ENCODE measurements at regions not wholly inside any gene's neighbourhood (a gene's known extent, or its start where the extent isn't known, plus 50 kb on each side); places are given as distances from the start of the nearest gene placed in this dataset.
"Not testable (repeated sequence)": the region's sequence is repeated elsewhere in the genome, so short reads cannot be mapped to it uniquely, and the experiment has no call there.

GRCh38 chr11:80700386-80700785 is 1259.6 kb upstream of the TENM4 start:
- TF ChIP-seq JUND (IDR thresholded peaks at IDR 0.05; ENCODE audit: low read depth): no peak

DNA sequence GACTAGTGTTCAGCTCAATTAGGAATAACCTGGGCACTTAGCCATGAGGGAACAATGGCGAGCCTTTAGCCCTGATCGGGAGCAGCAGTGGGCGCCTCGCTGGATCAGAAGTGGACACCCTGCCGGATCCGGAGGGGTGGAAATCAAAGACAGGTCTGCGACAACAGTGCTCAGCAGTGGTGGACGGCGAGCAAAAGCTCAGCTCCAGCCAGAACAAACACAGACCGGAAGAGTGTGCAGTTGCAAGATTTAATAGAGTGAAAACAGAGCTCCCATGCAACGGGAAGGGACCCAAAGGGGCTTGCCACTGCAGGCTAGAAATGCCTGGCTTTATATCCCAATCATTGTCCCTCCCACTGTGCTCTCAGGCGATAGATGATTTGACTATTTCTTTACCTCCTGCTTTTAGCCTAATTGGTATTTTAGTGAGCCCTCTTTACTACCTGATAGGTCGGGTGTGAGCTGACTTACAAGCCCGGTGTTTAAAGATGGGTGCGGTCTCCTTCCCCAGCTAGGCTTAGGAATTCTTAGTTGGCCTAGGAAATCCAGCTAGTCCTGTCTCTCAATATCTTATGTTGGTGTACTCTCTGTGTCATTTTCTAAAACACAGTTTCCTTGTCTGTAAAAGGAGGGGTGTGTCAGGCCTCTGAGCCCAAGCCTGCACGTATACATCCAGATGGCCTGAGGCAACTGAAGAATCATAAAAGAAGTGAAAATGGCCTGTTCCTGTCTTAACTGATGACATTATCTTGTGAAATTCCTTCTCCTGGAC is 1258.8 kb upstream of the TENM4 start:
- peak in 1 of 2 experiments; percentile 17 for DNase-seq (ENCODE audit: low read depth in 1 of 2, low spot score in 1 of 2)
- in situ Hi-C loops (cut with HindIII; ENCODE audit: low pct_unique_long_range_greater_than_20kb, low sequenced_read_pairs): not testable (repeated sequence)

More at GRCh38 chr11:80700386-80700785, 1259.6 kb upstream of the TENM4 start:
- in situ Hi-C loops (cut with HindIII; ENCODE audit: low pct_unique_long_range_greater_than_20kb, low sequenced_read_pairs): no loop called here
- DNase-seq (ENCODE audit: low read depth in 1 of 2, low spot score in 1 of 2): no peak

GRCh38 chr11:80698637-80699036 is 1257.8 kb upstream of the TENM4 start:
- DNase-seq (ENCODE audit: low read depth in 1 of 2, low spot score in 1 of 2): no peak
- in situ Hi-C loops (cut with HindIII; ENCODE audit: low pct_unique_long_range_greater_than_20kb, low sequenced_read_pairs): no loop called here
- no peak for TF ChIP-seq JUND (IDR thresholded peaks at IDR 0.05; ENCODE audit: low read depth)

GRCh38 chr11:80694385-80694784 is 1253.6 kb upstream of the TENM4 start:
- in situ Hi-C loops (cut with HindIII; ENCODE audit: low pct_unique_long_range_greater_than_20kb, low sequenced_read_pairs): no loop called here
- TF ChIP-seq JUND (IDR thresholded peaks at IDR 0.05; ENCODE audit: low read depth): no peak
- no peak for DNase-seq (ENCODE audit: low read depth in 1 of 2, low spot score in 1 of 2)

DNA sequence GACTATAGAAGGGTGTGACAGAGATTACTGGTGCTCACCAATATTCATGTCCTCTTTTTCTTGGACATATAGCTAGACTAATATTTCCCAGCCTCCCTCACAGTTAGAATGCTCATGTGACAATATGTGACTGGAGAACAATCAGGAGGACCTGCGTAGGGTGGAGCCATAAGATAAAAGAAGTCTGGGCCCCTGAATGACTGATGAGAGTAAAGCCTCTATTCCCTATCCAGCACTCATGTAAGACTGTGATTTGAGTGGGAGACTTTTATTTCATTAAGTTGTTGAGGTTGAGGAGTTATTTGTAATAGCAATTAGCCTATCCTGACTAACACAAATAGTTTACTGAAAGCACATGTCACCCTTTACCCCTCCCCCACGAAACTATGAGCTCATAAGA is 1247.1 kb upstream of the TENM4 start:
- no peak for DNase-seq (ENCODE audit: low read depth in 1 of 2, low spot score in 1 of 2)
- in situ Hi-C loops (cut with HindIII; ENCODE audit: low pct_unique_long_range_greater_than_20kb, low sequenced_read_pairs): no loop called here
- no peak for TF ChIP-seq JUND (IDR thresholded peaks at IDR 0.05; ENCODE audit: low read depth)

DNA sequence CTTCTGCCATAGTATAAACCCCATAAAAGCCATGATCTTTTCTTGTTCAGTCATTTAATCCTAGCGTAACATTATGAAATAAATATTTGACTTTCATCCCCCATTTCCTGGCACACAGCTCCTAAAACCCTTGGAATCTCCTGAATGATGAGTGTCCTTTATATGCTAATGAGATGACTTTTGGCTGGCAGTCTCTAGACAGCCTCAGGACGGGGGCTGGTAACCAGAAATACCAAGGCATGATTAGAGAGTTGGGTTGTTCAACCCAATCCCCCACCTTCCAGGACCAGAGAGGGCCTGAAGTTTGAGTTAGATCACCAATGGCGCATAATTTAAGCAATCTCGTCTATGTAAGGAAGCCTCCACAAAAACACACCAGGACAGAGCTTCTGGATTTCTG is 1246.1 kb upstream of the TENM4 start:
- in situ Hi-C loops (cut with HindIII; ENCODE audit: low pct_unique_long_range_greater_than_20kb, low sequenced_read_pairs): no loop called here
- no peak for TF ChIP-seq JUND (IDR thresholded peaks at IDR 0.05; ENCODE audit: low read depth)
- DNase-seq (ENCODE audit: low read depth in 1 of 2, low spot score in 1 of 2): no peak

DNA sequence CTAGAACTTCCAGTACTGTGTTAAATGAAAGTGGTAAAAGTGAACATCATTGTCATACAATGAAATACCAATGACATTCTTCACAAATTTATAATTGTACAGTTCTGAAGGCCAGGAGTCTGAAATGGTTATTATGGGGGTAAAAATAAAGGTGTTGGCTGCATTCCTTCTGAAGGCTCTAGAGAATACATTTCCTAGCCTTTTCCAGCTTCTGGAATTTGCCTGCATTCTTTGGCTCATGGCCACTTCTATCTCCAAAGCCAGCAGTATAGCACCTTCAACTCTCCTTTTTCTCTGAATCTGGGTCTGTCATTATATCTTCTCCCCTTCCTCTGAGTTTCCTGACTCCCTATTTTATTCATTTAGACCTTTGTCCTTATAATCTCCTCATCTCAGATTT is 1232.7 kb upstream of the TENM4 start:
- DNase-seq (ENCODE audit: low read depth in 1 of 2, low spot score in 1 of 2): no peak
- in situ Hi-C loops (cut with HindIII; ENCODE audit: low pct_unique_long_range_greater_than_20kb, low sequenced_read_pairs): no loop called here
- TF ChIP-seq JUND (IDR thresholded peaks at IDR 0.05; ENCODE audit: low read depth): no peak

DNA sequence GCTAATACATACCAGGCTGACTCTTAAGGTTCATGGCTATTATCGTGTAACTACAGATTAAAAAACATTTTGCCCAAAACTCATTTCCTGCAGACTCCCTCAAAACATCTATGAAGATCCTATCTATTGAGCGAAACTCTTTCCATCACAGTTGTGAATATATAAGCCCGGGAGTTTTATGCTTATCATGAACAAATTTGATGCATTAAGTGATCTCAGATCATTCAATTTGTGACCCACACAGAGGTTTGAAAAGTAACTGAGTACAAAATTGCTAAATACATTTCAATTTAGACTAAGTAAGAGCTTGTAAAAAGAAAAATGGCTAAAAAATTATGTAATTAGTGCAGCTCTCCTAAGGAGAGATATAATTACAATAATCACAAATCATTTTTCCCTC is 1228.8 kb upstream of the TENM4 start:
- no peak for TF ChIP-seq JUND (IDR thresholded peaks at IDR 0.05; ENCODE audit: low read depth)
- no peak for DNase-seq (ENCODE audit: low read depth in 1 of 2, low spot score in 1 of 2)
- in situ Hi-C loops (cut with HindIII; ENCODE audit: low pct_unique_long_range_greater_than_20kb, low sequenced_read_pairs): no loop called here

GRCh38 chr11:80668039-80668438 is 1227.2 kb upstream of the TENM4 start:
- in situ Hi-C loops (cut with HindIII; ENCODE audit: low pct_unique_long_range_greater_than_20kb, low sequenced_read_pairs): no loop called here
- no peak for TF ChIP-seq JUND (IDR thresholded peaks at IDR 0.05; ENCODE audit: low read depth)
- no peak for DNase-seq (ENCODE audit: low read depth in 1 of 2, low spot score in 1 of 2)

DNA sequence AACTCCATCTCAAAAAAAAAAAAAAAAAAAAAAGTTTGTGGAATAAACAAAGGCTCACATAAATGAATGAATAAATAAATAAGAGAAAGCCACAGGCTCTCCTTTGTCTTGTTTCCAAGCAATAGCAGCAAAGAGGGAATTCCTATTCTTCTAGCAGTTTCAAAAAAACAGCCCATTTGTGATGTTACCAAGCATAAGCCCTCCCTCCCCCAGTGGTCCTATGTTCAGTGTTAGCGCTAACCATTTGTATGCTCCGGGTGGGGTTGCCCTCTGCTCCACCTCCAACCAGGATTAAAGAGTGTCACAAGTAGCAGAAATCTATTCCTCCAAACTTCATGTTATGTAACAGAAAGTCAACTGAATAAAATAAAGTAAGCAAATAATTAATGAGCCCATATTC is 1215.0 kb upstream of the TENM4 start:
- no peak for TF ChIP-seq JUND (IDR thresholded peaks at IDR 0.05; ENCODE audit: low read depth)
- DNase-seq (ENCODE audit: low read depth in 1 of 2, low spot score in 1 of 2): no peak
- in situ Hi-C loops (cut with HindIII; ENCODE audit: low pct_unique_long_range_greater_than_20kb, low sequenced_read_pairs): no loop called here

- TF ChIP-seq JUND (IDR thresholded peaks at IDR 0.05; ENCODE audit: low read depth): no peak
- in situ Hi-C loops (cut with HindIII; ENCODE audit: low pct_unique_long_range_greater_than_20kb, low sequenced_read_pairs): no loop called here
- no peak for DNase-seq (ENCODE audit: low read depth in 1 of 2, low spot score in 1 of 2)
Measured at GRCh38 chr11:80650966-80651365, 1210.1 kb upstream of the TENM4 start.

GRCh38 chr11:80649186-80649585 is 1208.4 kb upstream of the TENM4 start:
- TF ChIP-seq JUND (IDR thresholded peaks at IDR 0.05; ENCODE audit: low read depth): no peak
- no peak for DNase-seq (ENCODE audit: low read depth in 1 of 2, low spot score in 1 of 2)
- in situ Hi-C loops (cut with HindIII; ENCODE audit: low pct_unique_long_range_greater_than_20kb, low sequenced_read_pairs): no loop called here

DNA sequence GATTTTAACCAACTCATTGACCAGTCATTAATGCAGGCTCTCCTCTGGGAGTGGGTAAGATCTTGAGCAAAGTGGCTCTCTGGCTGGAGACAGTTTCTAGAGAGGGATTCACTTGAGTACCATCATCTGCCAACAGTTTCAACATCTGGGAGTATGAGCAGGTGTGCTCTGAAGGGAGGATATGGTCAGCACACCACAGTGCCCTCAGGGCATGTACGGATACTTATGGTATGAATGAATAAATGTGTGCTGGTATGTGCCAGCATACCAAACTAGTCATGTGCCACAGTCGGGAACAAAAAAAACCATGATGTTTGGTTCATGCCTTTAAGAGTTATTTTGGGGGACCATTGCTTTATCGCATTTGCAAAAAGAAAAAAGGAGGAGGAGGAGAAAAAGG is 1197.5 kb upstream of the TENM4 start:
- TF ChIP-seq JUND (IDR thresholded peaks at IDR 0.05; ENCODE audit: low read depth): no peak
- peak in 1 of 2 experiments; percentile 64 for DNase-seq (ENCODE audit: low read depth in 1 of 2, low spot score in 1 of 2)
- in situ Hi-C loops (cut with HindIII; ENCODE audit: low pct_unique_long_range_greater_than_20kb, low sequenced_read_pairs): no loop called here

DNA sequence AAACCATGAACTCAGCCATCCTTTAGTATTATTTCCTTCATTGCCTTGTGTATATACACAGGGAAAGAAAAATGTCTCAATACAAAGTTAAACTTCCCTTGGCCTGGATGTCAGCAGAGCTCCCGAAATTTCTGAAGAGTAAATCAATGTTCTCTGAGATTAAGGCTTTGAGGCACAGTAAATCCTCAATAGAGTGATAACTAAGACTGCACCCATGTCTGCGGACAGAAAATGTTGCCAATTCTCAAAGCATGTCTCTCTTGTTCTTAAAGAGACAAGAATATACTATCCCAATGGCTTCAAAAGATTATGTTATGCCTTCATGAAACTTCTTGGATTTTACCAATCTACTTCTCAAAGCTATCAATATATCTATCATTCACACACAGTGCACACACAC is 1196.7 kb upstream of the TENM4 start:
- TF ChIP-seq JUND (IDR thresholded peaks at IDR 0.05; ENCODE audit: low read depth): no peak
- in situ Hi-C loops (cut with HindIII; ENCODE audit: low pct_unique_long_range_greater_than_20kb, low sequenced_read_pairs): no loop called here
- no peak for DNase-seq (ENCODE audit: low read depth in 1 of 2, low spot score in 1 of 2)
